ENCODE measurements at regions not wholly inside any gene's neighbourhood (a gene's known extent, or its start where the extent isn't known, plus 50 kb on each side); places are given as distances from the start of the nearest gene placed in this dataset.
"Not testable (repeated sequence)": the region's sequence is repeated elsewhere in the genome, so short reads cannot be mapped to it uniquely, and the experiment has no call there.

GRCh38 chr3:193155044-193155781 lies 85.8 kb upstream of the PLAAT1 start:
- not testable (repeated sequence) for TF ChIP-seq POLR2AphosphoS5 (IDR thresholded peaks at IDR 0.05; ENCODE audit: insufficient read depth, low read depth, low read length); EZH2 (IDR thresholded peaks at IDR 0.05; ENCODE audit: borderline replicate concordance, low read depth, low read length, severe bottlenecking); POLR2A (IDR thresholded peaks at IDR 0.05; ENCODE audit: low read depth, low read length); MYC (IDR thresholded peaks at IDR 0.05; ENCODE audit: low read depth, low read length); FOS (IDR thresholded peaks at IDR 0.05; ENCODE audit: borderline replicate concordance, insufficient read depth, low read length)
- TF ChIP-seq, protein P1, sequence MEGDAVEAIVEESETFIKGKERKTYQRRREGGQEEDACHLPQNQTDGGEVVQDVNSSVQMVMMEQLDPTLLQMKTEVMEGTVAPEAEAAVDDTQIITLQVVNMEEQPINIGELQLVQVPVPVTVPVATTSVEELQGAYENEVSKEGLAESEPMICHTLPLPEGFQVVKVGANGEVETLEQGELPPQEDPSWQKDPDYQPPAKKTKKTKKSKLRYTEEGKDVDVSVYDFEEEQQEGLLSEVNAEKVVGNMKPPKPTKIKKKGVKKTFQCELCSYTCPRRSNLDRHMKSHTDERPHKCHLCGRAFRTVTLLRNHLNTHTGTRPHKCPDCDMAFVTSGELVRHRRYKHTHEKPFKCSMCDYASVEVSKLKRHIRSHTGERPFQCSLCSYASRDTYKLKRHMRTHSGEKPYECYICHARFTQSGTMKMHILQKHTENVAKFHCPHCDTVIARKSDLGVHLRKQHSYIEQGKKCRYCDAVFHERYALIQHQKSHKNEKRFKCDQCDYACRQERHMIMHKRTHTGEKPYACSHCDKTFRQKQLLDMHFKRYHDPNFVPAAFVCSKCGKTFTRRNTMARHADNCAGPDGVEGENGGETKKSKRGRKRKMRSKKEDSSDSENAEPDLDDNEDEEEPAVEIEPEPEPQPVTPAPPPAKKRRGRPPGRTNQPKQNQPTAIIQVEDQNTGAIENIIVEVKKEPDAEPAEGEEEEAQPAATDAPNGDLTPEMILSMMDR (IDR thresholded peaks at IDR 0.05; ENCODE audit: extremely low read depth in 1 of 2, insufficient read depth in 1 of 2, low read depth in 1 of 2, low read length in 2 of 2) = not testable (repeated sequence)
